T-helper 2 cell treated with Interferon-gamma antibody and Interleukin-4, amounts not matched to agents 100 ng/mL and 5 ng/mL, for 36 hours (primary cell): ENCODE measurements at regions not wholly inside any gene's neighbourhood (a gene's known extent, or its start where the extent isn't known, plus 50 kb on each side); places are given as distances from the start of the nearest gene placed in this dataset.
"Not testable (repeated sequence)": the region's sequence is repeated elsewhere in the genome, so short reads cannot be mapped to it uniquely, and the experiment has no call there.

Experiments used
- intact Hi-C: fragments of 100-400 bp; cut with micrococcal nuclease; formaldehyde crosslinking; loops from one replicate; pipeline ENCODE4 v1.15.1; 2023

DNA sequence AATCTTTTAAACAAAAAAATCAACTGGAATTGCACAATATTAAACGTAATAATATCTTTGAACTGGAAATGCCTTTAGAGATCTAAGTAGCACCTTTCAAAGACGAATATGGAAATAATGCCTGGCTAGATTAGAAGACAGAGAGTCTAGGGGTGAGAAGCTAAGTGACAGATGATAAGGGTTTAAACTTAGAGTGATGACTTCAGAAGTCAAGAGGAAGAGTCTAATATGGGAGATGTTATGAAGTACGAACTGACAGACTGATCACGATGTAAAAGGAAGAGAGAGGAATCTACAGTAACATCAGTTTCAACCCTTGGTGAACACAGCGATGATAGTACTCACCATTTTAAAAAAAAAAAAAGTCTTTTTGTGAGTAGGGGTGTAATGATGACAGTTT lies 57.9 kb downstream of the HINT1 start:
- intact Hi-C loops, result no loop called here

DNA sequence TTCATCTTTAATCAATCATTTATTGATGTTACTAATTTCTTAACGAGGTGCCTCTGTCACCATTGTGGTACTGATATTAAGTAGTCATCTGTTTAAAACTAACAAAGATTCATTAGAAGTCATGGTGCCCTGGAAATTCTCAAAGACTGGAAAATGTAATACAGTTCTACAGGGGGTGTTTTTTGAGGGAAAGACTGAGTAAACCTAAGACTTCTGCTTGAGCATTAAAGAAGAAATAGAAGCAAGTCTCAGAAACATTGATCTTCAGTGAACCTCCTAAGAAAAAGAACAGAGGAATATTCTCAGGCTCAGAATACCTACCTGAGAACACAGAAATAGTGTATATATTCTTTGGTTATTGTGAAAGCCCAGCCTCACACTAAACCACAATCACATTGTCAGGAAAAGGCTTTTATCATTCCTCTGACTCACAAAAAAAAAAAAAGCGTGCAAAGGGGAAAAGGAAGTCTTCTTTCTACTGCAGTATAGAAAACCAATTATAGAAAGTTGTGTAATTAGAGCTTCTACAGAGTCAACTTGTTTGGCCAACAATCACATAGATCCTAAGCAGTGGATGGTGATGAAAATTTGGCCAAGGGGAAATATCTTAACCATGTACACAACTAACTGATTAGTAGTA lies 60.8 kb downstream of the HINT1 start:
- intact Hi-C loops, result no loop called here

DNA sequence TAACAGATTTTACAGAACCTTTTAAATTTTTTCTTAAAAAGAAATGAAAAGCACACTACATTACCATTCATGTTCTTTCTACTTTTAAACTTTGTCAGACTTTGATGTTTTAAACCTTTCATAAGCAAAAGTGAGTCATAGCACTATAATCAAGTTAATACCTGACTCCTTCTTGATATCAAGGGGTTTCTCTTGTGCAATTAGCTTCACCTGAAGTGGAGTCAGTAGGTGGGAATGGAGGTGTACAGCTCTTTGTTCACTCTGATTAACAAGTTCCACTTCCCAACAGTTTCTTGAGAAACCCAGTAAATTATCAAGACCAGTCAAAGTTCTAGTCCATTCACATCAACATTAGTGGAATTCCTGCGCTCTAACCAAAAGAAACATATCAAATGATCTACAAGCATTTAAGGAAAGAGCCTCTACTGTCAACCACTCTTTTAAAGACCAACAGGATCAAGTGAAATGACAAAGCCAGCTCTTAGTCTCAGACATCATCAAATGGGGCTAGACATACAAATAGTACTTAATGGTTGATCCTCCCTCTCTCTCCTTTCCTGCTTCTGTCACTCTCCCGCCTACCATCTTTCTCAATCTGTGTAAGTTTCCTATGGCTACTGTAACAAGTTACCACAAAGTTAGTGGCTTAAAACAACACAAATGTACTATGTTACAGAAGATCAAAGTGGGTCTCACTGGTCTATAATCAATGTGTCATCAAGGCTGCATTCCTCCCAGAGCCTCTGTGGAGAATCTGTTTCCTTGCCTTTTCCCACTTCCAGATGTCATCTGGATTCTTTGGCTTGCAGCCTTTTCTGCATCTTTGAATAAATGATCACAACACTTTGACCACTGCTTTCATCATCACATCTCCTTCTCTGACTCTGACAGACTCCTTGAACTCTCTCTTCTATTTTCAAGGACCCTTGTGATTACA lies 68.0 kb downstream of the HINT1 start:
- intact Hi-C loops, result no loop called here

DNA sequence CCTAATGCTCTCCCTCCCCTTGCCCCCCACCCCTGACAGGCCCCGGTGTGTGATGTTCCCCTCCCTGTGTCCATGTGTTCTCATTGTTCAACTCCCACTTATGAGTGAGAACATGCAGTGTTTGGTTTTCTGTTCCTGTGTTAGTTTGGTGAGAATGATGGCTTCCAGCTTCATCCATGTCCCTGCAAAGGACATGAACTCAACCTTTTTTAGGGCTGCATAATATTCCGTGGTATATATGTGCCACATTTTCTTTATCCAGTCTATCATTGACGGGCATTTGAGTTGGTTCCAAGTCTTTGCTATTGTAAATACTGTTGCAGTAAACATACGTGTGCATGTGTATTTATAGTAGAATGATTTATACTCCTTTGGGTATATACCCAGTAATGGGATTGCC lies 69.5 kb downstream of the HINT1 start:
- intact Hi-C loops, result not testable (repeated sequence)

DNA sequence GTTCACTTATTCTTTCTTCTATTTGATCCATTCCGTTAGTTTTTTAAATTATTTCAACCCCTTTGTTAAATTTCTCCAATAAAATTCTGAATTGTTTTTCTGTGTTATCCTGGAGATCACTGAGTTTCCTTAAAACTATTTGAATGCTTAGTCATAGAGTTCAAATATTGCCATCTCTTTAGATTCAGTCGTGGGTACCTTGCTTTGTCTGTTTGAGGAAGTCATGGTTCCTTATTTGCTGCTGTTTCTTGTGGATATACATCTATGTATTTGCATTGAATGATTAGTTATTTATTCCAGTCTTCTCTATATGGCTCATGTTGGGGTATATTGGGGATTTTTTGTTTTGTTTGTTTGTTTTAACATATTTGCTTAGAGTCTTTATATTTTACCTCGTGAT lies 80.6 kb downstream of the HINT1 start:
- intact Hi-C loops, result no loop called here

DNA sequence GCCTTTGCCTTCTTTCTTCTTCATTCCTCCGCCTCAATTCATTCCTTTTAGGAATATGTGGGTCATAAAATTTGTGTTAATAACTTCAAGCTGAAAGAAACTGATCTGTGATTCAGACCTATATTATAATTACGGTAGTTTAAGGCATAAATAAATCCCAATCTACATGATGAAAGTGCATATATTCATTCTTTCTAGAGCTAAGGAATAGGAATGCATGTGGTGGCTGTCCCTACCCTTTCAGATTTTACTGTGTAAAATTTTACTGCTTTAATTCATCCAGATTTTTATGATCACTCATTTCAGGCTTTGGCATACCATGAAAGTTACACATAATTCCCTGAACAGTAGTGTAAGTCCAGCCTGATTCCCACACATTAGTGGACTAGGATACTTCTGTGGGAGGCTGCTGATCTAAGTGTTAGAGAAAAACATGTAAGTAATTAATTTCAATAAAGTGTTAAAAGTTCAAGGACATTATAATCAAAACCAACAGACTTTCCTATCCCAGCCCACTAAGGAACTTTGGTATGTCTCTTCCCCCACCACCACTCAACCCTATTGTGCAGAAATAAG lies 83.1 kb downstream of the HINT1 start:
- intact Hi-C loops, result no loop called here

DNA sequence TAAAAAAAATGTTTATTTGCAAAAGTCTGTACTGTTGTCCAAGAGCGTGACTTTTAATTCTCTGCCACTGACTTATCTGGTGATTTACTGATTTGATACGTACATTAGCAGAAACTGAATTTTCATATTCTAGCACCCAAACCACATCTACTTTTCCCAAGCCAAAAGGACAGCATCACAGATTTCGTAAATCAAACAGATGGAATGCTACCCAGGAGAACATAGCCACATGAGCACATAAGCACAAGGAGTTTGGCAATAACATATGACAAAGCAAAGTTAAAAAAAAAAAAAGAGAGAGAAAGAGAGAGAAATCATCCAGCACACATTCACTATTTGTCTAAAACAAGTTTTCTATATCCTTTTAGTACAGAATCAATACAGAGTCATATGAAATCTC lies 83.7 kb downstream of the HINT1 start:
- intact Hi-C loops, result no loop called here

DNA sequence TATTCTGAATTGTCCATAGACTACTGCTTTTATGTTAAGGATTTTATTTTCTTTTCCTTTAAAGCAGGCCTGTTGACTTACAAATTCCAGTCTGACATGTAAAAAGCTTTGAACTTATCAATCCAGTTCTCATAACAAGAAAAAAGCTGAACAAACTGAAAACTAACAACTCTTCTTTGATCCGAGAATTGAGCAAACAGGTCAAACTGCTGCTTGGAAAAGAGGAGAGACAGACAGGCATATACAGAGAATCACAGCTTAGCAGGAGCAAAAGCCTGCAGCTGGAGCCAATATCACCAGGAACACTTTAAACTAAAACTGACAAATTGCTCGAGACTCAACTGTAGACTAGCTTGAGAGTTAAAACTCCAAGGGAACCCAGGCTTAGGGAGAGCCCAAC lies 85.8 kb downstream of the HINT1 start:
- intact Hi-C loops, result no loop called here

DNA sequence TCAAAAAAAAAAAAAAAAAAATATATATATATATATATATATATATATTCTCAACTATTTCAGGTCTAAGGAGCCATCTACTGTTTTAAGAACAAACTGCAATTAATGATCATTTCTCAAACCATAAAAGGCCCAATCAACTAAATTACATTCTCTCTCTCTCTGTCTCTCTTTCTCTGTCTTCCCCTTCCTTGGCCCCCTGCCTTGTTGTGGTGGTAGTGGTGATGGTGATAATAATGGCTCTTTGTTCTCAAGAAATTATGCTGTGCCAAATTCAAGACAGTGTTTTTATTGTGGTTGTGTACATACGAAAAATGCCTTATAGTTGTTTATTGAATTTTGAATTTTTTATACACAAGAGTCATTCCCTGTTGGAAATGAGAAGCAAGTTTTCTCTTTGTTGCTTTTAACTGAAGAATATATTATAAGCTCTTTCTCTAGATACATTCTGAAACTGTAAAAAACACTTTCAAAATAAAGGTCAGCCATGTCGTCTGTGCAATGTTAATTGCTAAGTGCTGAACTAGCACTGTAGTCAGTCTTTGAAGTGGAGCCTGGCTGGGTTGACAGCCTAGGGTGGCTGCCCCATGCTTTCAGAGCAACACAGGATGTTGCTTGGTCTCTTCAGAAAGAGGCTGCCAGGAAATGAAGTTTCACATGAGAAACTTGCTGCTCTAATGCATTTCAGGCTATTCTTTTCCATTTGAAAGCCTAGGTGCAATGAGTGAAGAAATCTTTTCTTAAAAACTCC lies 96.0 kb downstream of the HINT1 start:
- intact Hi-C loops, result loop anchor here (1.0 to 10.0 kb wide), 4 partner anchors 8 to 326 kb away; partner anchors contain the start of gene HINT1

DNA sequence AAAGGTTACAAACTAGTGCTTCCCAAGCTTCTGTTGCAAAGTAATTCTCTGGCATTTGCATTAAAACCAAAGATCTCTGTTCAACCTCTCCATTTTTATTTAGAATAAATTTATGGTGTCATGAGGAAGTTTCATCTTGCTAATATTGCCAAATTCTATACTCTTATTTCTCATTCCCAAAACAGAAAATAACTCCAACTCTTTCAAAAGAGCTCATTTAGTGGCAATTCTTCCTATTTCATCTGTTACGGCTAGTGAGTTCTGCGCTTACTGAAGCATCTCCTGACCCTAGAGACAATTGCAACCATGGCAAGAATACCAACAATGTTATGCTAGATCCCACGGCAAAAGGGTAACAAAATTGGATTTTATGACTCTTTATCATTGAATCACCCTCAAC lies 97.0 kb downstream of the HINT1 start:
- intact Hi-C loops, result loop anchor here (1.0 to 10.0 kb wide), 3 partner anchors 97 to 327 kb away; partner anchors contain the start of gene HINT1

DNA sequence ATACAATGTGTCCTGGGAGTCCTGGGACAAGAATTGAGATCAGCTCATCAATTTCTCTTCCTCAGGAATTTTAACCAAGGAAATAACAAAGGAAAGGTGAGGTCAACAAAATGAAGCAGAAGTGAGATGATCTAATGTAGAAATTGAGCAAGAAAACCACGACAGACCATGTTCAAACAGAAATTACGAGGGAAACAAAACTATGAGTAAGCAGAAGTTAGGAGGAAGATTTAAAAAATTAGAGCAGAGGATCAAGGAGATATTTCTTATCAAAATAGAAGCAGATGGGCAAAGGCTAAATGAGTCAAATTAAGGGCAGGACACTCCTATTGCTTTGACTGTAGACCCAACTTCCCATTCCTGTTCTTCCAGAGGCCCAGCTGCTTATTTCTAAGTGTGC lies 97.4 kb downstream of the HINT1 start:
- intact Hi-C loops, result loop anchor here (1.0 to 10.0 kb wide), 3 partner anchors 97 to 327 kb away; partner anchors contain the start of gene HINT1

DNA sequence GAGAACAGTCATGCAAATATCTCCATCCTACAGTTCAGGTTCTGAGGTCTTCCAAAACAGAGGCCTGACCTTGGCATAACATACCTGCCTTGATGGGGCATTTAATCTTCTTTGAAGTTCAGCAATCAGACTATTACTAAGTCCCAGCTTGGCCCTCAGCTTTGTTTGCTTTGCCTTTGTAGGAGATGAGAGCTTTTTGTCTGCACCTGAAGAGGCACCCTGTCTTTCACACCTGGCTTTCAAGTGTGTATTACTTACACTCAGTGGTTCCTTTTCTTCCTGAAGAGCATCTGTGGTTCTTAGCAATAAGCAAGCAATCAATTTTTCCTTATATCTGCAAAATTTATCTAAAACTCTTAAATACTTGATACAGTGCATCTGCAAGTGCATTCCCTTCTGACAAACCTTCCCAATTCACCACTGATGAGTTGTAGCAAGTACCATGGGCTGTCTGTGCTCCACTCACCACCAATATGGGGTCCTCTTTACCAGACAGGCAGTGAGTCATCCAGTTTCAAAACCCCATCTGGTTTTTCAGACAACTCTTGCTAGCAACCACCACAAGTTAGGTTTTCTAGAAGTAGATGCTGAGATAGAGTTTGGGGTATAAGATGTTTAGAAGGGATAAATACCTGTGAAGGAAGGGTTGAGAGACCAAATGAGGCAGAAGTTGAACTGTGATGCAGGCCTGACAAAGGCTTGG lies 100.2 kb downstream of the HINT1 start:
- intact Hi-C loops, result loop anchor here (10.0 kb wide), 1 partner anchor 330 kb away; no protein-coding TSS in a partner anchor

DNA sequence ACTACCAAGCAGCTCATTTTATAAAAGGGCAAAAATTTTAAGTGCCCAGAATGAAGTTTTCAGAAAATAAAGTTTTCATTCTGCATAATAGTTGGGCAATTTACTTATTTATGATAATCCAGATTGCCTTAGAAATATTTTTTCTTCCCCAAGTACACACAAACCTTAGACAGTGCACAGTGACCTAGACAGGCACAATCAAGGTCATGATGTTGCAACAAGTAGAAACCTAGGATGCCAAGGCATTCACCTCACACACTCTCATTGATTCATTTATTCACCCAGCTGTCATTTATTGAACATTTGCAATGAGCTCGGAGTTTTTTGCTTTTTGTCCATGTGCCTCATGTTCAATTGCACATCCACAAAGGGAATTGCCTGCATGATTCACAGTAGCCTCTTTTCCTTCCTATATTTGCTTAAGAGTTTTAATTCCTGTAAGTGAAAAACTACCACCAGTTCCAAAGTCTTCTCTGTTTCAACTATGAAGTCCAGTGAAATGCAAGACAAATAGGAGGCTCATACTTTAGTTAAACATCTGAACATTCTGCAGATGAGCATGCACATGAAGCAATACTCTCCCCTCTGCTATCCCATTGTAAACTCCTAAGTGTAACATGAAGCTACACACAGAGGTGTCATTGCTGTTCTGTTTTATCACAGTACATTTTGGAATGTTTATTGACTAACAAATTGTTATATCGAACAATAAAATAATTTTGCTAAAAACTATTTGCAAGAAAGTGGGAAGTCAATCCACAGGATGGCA lies 122.9 kb downstream of the HINT1 start:
- intact Hi-C loops, result no loop called here

DNA sequence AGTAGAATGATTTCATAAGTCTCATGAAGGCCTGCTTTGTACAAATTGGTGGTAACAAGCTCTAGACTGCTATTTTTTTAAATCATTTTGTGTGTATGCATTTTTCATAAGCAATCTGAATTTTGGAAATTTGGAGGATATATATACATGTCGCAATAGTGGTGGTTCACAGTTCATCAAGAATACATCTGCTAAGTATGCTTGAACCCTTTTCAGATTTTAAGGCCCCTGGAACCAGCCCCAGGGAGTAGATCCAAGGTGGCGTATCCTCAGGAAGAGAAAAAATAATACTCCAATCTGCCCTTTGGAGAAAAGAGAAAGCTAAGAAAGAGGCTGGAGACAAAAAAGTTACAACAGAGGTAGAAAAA lies 141.6 kb downstream of the HINT1 start:
- intact Hi-C loops, result no loop called here

DNA sequence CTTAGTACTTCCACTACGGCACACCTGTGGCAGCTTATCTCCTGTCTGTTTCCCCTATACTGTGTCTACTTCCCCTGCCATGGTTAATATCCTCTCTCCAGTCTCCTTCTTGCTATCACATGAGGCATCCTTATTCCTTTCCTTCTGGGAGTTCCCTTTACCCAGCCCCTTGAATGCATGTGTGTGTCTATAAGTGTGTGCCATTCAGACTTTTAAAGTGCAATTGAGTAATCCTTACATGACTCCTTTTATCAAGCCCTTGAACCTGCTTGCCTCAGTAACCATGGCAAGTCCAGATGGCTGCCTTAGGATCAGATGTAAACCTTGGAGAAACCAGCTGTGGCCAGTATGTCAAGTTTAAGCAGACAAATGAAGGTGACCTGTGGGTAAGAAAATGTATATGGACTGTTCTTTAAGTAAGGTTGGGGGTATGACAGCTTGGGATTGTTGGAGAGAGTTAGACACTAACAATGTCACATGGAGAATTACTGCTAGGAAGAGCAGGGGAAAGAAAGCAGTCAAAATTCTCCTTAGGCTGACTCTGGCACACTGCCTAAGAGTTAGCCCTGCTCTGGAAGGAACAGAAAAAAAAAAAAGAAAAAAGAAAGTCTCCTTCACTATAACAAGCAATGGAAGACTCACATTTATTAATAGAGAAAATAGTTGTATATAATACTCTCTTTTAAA lies 142.1 kb downstream of the HINT1 start:
- intact Hi-C loops, result no loop called here

DNA sequence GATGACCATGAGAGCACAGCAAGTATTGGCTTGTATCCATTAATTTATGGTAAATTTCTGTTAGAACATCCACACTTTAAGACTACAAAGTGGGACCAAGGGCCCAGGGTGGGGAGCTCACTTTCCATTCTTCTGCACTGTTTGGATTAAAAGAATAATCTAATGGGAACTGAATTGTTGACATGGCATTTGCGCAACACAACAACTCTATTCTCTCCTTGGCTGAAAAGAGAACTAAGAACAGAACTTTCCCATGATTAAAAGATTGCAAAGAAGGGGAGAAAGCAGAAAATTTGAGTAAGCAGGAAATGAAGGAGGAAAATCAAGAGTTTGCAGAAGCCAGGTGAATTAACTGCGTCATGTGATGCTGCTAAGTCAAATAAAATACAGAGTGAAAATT lies 143.4 kb downstream of the HINT1 start:
- intact Hi-C loops, result no loop called here

DNA sequence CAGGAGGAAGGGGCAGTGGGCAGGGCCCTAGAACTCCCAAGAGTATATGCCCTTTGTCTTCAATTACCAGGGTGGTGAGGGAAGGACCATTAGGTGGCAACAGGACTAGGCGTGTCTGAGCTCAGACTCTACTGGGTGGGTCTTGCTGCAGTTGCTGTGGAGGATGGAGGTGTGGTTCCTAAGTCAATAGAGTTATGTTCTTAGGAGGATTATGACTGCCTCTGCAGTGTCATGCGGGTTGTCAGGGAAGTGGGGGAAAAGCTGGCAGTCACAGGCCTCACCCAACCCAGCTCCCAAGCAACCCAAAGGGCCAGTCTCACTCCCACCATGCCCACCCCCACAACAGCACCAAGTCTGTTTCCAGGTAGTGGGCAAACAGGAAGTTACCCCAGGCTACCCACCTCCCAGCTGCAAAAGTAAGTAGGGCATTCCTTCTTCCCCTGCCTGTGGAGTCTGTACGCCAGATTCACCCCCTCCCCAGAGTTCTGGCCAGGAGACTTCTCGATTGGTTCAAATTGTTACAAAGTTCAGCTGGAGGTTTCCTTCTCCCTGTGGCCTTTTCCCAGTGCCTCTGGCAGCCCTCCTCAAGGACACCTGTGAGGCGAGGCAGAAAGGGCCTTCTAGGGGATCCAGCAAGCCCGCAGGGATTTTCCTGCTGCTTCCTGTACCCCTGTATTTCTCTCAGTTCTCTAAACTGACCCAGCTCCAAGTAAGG lies 145.3 kb downstream of the HINT1 start:
- intact Hi-C loops, result no loop called here

DNA sequence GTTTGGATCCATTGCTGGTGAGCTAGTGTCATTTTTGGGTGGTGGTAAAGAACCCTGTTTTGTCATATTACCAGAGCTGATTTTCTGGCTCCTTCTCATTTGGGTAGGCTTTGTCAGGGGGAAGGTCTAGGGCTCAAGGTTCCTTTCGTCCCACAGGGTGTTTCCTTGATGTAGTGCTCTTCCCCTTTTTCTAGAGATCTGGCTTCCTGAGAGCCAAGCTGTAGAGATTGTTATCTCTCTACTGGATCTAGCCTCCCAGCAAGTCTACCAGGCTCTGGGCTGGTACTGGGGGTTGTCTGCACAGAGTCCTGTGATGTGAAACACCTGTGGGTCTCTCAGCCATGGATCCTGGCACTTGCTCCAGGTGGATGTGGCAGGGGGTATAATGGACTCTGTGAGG lies 145.9 kb downstream of the HINT1 start:
- intact Hi-C loops, result no loop called here

DNA sequence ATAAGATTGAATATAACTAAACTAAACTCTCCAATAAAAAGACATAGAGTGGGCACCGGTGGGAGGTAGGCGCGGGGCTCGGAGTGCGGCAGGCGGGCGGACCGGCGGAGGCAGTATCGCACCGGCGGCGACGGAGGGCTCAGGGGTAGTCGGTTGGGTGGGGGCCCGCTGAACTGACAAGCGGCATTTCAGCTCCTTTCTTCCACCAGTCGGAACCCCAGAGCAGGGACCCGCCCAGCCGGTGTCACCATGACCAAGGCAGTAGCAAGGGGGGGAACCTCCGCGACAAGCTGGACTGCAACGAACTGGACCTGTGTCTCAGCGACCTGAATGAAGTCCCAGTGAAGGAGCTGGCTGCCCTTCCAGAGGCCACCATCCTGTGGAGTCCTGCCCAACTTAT lies 156.7 kb downstream of the HINT1 start:
- intact Hi-C loops, result no loop called here
